BJ (cell line): ENCODE measurements at regions not wholly inside any gene's neighbourhood (a gene's known extent, or its start where the extent isn't known, plus 50 kb on each side); places are given as distances from the start of the nearest gene placed in this dataset.
A peak's percentile ranks its signal among the peaks of the same experiment; 100 is the strongest.

Experiments
- CTCF ChIA-PET: fragments of 350-600 bp; formaldehyde crosslinking; extraction: SDS; loops from one replicate; lab custom pipeline; 2021; ENCODE audit warnings: antibody characterized with exemption, inconsistent platforms; lab: Yijun Ruan, JAX
- POLR2A ChIA-PET: fragments of 300-600 bp; sonication (Branson Sonifier 250); formaldehyde crosslinking; extraction: SDS; loops from one replicate; lab custom pipeline; 2021; ENCODE audit warnings: antibody characterized with exemption; lab: Charles Lee
- DNase-seq: peaks from one replicate; pipeline ENCODE4 v3.0.0-alpha.2; 2011; ENCODE audit warnings: low read depth
- H3K27me3 ChIP-seq: 2 replicates; pipeline ENCODE4 v1.6.0; 2011; ENCODE audit warnings: low read length; ENCODE audit not compliant: control insufficient read depth, insufficient read depth
- H3K36me3 ChIP-seq: 2 replicates; pipeline ENCODE4 v1.5.1; 2011; ENCODE audit warnings: low read length; ENCODE audit not compliant: control insufficient read depth, insufficient read depth
- H3K4me3 ChIP-seq: 2 replicates; pipeline ENCODE4 v1.5.1; 2011; ENCODE audit warnings: low read depth, mild to moderate bottlenecking, control low read depth, low read length
- CTCF ChIP-seq: IDR thresholded peaks from 2 replicates; pipeline ENCODE4 v1.5.1; 2011; ENCODE audit warnings: low read depth, mild to moderate bottlenecking, control low read depth, inconsistent platforms, low read length, moderate library complexity; ENCODE audit not compliant: insufficient read depth

- Histone ChIP-seq H3K36me3 (no peaks in the 10 kb centered on the region), H3K27me3 (no peaks in the 10 kb centered on the region), H3K4me3 (peak overlapping the region; percentile 34)
- ChIA-PET CTCF (interaction anchor here (0.6 to 5.5 kb wide), 22 partner anchors 9 to 915 kb away, joined by 3 to 81 read pairs (median 4); partner anchors contain the start of genes GALNT4 and POC1B), POLR2A (no interaction called here)
- peak; percentile 41 for DNase-seq
- TF ChIP-seq CTCF = peak; percentile 87
Observed at GRCh38 chr12:89019439-89020120, 332.7 kb downstream of the DUSP6 start.

DNA sequence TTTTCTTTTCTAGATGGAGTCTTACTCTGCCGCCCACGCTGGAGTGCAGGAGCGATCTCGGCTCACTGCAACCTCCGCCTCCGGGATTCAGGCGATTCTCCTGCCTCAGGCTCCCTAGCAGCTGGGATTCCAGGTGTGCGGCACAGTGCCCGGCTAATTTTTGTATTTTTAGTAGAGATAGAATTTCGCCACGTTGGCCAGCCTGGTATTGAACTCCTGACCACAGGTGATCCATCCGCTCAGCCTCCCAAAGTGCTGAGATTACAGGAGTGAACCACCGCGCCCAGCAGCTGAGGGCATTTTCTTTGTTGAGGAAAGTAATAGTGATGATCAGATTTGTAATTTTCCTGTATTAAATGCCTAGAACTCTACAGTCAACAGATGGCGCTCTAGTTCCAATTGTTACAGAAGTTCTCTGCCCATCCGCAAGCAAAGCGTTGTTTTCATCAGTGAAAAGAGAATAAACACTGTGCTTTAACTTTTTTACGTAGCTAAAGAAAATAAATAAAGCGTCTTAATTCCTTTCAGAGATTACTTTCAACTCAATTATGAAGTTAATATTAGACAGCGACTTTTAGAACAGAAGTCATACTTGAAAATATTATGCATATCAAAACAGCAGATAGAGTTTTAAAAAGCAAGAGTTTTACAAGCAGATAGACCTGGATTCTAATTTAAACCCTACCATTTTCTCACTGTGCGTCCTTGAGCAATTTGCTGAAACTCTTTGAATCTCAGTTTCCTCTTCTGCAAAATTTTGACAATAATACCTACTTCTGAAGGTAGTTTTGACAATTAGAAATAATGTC, 335.1 kb downstream of the DUSP6 start:
- ChIA-PET CTCF (interaction anchor here (0.6 to 5.5 kb wide), 24 partner anchors 9 to 905 kb away, joined by 3 to 81 read pairs (median 4); partner anchors contain the start of genes GALNT4, POC1B and TMTC3), POLR2A (no interaction called here)
- TF ChIP-seq CTCF = peak; percentile 75

GRCh38 chr12:89015419-89015818, 336.9 kb downstream of the DUSP6 start:
- H3K4me3 ChIP-seq = no peak overlapping the region
- no peaks in the 10 kb centered on the region for H3K27me3 ChIP-seq
- H3K36me3 ChIP-seq = no peaks in the 10 kb centered on the region
- no peak for TF ChIP-seq CTCF
- ChIA-PET CTCF (interaction anchor here (0.9 kb wide), 1 partner anchor 514 kb away, joined by 3 read pairs; no protein-coding TSS in a partner anchor), POLR2A (no interaction called here)
- no peak for DNase-seq

More for the DNA sequence above, 335.1 kb downstream of the DUSP6 start:
- no peaks in the 10 kb centered on the region for H3K36me3 ChIP-seq
- DNase-seq = peak; percentile 28
- H3K27me3 ChIP-seq = no peaks in the 10 kb centered on the region
- H3K4me3 ChIP-seq = peak overlapping the region; percentile 30

DNA sequence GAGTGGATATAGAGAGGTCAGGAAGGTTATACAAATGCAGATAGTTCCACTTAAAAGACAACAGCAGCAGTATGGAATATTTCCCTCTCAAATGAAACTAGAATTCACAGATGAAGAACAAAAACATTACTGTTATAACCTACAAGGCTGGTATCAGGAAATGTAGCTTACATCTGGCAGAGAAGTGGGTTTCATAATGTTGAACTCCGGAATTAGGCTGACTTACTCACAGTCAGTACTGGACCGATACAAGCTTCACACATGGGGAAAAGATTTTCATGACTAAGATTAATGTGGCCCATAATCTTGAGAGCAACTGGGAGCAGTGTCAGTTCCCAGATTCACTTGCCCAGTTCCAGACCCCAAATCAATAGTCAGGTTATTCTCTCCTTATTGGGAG, 353.9 kb downstream of the DUSP6 start:
- H3K36me3 ChIP-seq = no peaks in the 10 kb centered on the region
- ChIA-PET POLR2A (no interaction called here), CTCF (no interaction called here)
- DNase-seq = no peak
- H3K27me3 ChIP-seq = no peaks in the 10 kb centered on the region
- no peak overlapping the region for H3K4me3 ChIP-seq
- TF ChIP-seq CTCF = no peak

DNA sequence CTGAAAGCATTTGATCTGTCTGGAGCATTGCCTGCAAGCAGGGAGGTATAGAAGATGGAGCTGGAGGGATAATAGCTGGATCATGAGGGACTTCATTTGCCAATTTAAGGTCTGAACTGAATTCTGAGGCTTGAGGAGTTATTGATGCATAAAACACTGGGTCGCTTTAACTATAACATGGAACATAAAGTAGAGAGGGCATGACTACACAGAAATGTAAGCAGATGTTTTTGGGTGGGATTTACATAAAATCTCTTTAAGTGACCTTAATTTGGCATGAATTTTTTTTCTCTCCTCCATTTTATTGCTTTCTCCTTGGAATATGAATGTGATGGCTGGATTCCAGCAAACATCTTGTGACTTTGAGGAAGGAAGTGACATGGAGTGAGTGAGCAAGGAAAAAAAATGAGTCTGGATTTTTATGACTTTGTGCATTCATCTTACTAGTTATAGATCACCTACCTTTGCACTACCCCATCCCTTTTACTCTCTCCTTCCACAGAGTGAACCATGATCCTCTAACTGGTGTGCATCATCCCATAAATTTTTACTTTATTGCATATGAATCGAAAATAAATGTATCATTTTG, 356.0 kb downstream of the DUSP6 start:
- Histone ChIP-seq H3K4me3 (no peak overlapping the region), H3K27me3 (no peaks in the 10 kb centered on the region)
- POLR2A ChIA-PET = no interaction called here

More for the DNA sequence above, 356.0 kb downstream of the DUSP6 start:
- no peaks in the 10 kb centered on the region for H3K36me3 ChIP-seq
- no peak for TF ChIP-seq CTCF
- DNase-seq = no peak
- CTCF ChIA-PET = interaction anchor here (0.6 to 1.1 kb wide), 2 partner anchors 420 to 843 kb away, joined by 3 read pairs; no protein-coding TSS in a partner anchor
